Adrenal gland (tissue), 9 donors: ENCODE measurements at regions not wholly inside any gene's neighbourhood (a gene's known extent, or its start where the extent isn't known, plus 50 kb on each side); places are given as distances from the start of the nearest gene placed in this dataset.

ENCODE experiments used
- DNase-seq, 7 donors: peaks; one replicate each; pipeline ENCODE4 v3.0.0-alpha.2; 2019 to 2020
- H3K27ac ChIP-seq, 5 donors: fragments of 200-600 bp; sonication (generic) in 4 of 5; 1 replicate in 3 of 5; 2 replicates in 2 of 5; pipeline versions ENCODE4 v1.5.1 to v1.8.0; 2016 to 2020; ENCODE audit warnings: mild to moderate bottlenecking in 1 of 5
- H3K27me3 ChIP-seq: fragments of 200-600 bp; 2 replicates; pipeline ENCODE4 v1.8.0; 2021
- H3K36me3 ChIP-seq, 2 donors: fragments of 200-600 bp; replicated peaks in 1 of 2; 1 replicate in 1 of 2; 2 replicates in 1 of 2; pipeline versions ENCODE4 v1.5.1 to v1.8.0; 2018 to 2022
- H3K4me1 ChIP-seq, 2 donors: fragments of 200-600 bp; replicated peaks in 1 of 2; 1 replicate in 1 of 2; 2 replicates in 1 of 2; pipeline versions ENCODE4 v1.5.1 to v1.8.0; 2018 to 2021
- H3K4me3 ChIP-seq, 4 donors: fragments of 200-600 bp; sonication (generic) in 3 of 4; one replicate each; pipeline ENCODE4 v1.5.1; 2016 to 2018
- H3K9me3 ChIP-seq, 3 donors: fragments of 200-600 bp; sonication (generic) in 1 of 3; replicated peaks in 1 of 3; 1 replicate in 2 of 3; 2 replicates in 1 of 3; pipeline versions ENCODE4 v1.5.1 to v1.8.0; 2016 to 2021
- POLR2A ChIP-seq, 2 donors: fragments of 450-650 bp; IDR thresholded peaks; one replicate each; pipeline ENCODE4 v1.6.1; 2017; ENCODE audit warnings: antibody characterized with exemption in 2 of 2, mild to moderate bottlenecking in 2 of 2, moderate library complexity in 1 of 2
- WGBS, 4 donors: extraction: QIAGEN DNeasy Blood & Tissue Kit in 2 of 4; methylation state at CpG; one replicate each; pipeline versions ENCODE4 v1.1.5 to v1.1.7; 2013 to 2017; 5-methylcytosine and 5-hydroxymethylcytosine counted together
- intact Hi-C, 2 donors: fragments of 100-400 bp; cut with DNase I; formaldehyde crosslinking; loops; one replicate each; pipeline versions ENCODE4 v1.14.1 to v1.15.0; 2022 to 2023
- TF ChIP-seq, protein P1 (sequence below), 6 experiments: fragments of 450-650 bp in 4 of 6; fragments of 200-600 bp in 2 of 6; sonication (generic) in 1 of 6; IDR thresholded peaks; 1 replicate in 5 of 6; 2 replicates in 1 of 6; pipeline versions ENCODE4 v1.5.1 to v1.8.0; 2016 to 2021; ENCODE audit warnings: antibody characterized with exemption in 6 of 6, mild to moderate bottlenecking in 2 of 6, moderate library complexity in 1 of 6
- donor health status: healthy with polysubstance abuse.
- donor health status: Bipolar disorder and iron deficiency.
- donor health status: DM: yes; HTN: yes; CAD: no.
- donor health status: DM: no; HTN: no; CAD: no.
- donor health status: DM: no; HTN: no; CAD: no.

DNA sequence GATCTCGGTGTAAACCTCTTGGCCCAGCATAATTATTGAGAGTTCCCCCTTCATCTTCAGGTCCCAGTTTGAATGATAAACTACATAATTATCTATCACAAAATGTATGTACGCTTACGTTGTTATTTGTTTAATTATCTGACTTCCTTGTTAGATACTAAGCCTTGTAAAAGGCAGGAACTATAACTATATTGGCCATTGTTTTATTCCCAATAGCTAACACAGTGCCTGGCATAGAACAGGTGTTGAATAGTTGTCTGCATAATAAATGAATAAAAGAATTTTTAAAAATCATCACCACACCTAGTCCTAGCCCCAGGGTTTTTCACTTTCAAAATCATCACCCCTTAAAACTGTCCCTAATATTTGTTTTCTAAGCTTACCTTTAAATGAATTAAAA is 207.9 kb downstream of the MREG start:
- 88 to 96% (median 92%) methylated on average over 3 of the region's 3 CpGs for WGBS, 4 donors
- DNase-seq = no peak
- Histone ChIP-seq H3K36me3 (no peaks in the 10 kb centered on the region), H3K27ac (no peak overlapping the region), H3K4me1 (no peaks in the 10 kb centered on the region), H3K9me3 (no peaks in the 10 kb centered on the region), H3K4me3 (no peak overlapping the region), H3K27me3 (no peaks in the 10 kb centered on the region)
- TF ChIP-seq, protein P1, sequence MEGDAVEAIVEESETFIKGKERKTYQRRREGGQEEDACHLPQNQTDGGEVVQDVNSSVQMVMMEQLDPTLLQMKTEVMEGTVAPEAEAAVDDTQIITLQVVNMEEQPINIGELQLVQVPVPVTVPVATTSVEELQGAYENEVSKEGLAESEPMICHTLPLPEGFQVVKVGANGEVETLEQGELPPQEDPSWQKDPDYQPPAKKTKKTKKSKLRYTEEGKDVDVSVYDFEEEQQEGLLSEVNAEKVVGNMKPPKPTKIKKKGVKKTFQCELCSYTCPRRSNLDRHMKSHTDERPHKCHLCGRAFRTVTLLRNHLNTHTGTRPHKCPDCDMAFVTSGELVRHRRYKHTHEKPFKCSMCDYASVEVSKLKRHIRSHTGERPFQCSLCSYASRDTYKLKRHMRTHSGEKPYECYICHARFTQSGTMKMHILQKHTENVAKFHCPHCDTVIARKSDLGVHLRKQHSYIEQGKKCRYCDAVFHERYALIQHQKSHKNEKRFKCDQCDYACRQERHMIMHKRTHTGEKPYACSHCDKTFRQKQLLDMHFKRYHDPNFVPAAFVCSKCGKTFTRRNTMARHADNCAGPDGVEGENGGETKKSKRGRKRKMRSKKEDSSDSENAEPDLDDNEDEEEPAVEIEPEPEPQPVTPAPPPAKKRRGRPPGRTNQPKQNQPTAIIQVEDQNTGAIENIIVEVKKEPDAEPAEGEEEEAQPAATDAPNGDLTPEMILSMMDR (IDR thresholded peaks at IDR 0.05) = no peak
- TF ChIP-seq POLR2A (IDR thresholded peaks at IDR 0.05) = no peak
- intact Hi-C loops = no loop called here

DNA sequence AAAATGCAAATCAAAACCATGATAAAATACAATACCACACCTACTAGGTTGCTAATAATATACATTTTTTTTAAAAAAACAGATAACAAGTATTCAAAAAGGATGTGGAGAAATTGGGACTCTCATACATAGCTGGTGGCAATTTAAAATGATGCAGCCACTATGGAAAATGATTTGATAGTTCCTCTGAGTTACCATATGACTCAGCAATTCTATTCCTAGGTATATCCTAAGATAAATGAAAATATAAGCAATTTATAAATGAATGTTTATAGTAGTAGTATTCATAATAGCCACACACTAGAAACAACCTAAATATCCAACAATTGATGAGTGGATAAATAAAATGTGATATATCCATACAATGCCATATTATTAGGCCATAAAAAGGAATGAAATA is 210.2 kb downstream of the MREG start:
- TF ChIP-seq, protein P1 (IDR thresholded peaks at IDR 0.05) = no peak
- no peak for TF ChIP-seq POLR2A (IDR thresholded peaks at IDR 0.05)
- no peaks in the 10 kb centered on the region for H3K4me1 ChIP-seq
- H3K9me3 ChIP-seq = no peaks in the 10 kb centered on the region
- intact Hi-C loops = no loop called here
- no peak overlapping the region for H3K27ac ChIP-seq
- no peak for DNase-seq
- no peaks in the 10 kb centered on the region for H3K27me3 ChIP-seq
- no peak overlapping the region for H3K4me3 ChIP-seq
- no peaks in the 10 kb centered on the region for H3K36me3 ChIP-seq

DNA sequence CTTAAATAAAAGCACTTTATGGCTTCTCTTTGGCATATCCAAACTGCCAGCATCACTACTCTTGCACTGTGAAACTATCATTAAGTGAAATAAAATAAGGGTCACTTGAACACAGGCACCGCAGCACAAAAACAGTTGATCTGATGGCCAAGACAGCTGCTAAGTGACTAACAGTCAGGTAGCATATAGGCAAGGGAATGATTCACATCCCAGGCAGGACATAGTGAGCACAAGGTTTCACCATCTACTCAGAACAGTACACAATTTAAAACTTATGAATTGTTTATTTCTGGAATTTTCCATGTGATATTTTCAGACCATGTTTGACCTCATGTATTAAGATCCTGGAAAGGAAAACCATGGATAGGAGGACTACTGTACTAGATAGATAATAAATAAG is 214.2 kb downstream of the MREG start:
- 95 to 100% (median 95%) methylated on average over 1 of the region's 1 CpG for WGBS, 4 donors
- Histone ChIP-seq H3K4me3 (no peak overlapping the region), H3K4me1 (peaks cover 0 to 3% of the 10 kb centered on the region in 2 donors), H3K36me3 (no peaks in the 10 kb centered on the region), H3K9me3 (no peaks in the 10 kb centered on the region), H3K27ac (no peak overlapping the region), H3K27me3 (no peaks in the 10 kb centered on the region)
- DNase-seq = no peak
- intact Hi-C loops = no loop called here
- no peak for TF ChIP-seq POLR2A (IDR thresholded peaks at IDR 0.05)

DNA sequence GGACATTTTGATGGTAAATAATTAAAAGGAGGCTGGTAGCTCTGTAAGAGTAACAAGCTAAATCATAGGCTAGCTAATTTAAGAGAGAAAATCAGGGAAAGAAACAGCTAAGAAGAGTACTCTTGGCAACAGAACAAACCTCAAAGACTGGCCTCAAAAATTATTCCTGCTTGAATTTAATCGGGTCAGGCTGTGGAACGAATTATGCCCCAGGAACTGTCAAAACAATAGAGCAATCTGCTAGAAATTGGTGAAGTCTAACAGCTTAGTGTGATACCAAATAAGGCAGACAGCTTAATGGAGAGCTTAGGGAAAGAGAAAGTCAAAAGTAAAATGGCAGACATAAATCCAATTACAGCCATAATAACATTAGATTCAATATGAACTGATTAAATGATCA is 215.7 kb downstream of the MREG start:
- intact Hi-C loops = no loop called here
- H3K4me1 ChIP-seq = peaks cover 0 to 6% of the 10 kb centered on the region in 2 donors
- H3K9me3 ChIP-seq = no peaks in the 10 kb centered on the region
- no peak for TF ChIP-seq POLR2A (IDR thresholded peaks at IDR 0.05)
- TF ChIP-seq, protein P1 (IDR thresholded peaks at IDR 0.05) = no peak
- H3K4me3 ChIP-seq = no peak overlapping the region
- H3K27me3 ChIP-seq = no peaks in the 10 kb centered on the region
- no peak for DNase-seq
- 18 to 36% (median 27%) methylated on average over 2 of the region's 2 CpGs for WGBS, 4 donors
- H3K36me3 ChIP-seq = no peaks in the 10 kb centered on the region
- H3K27ac ChIP-seq = no peak overlapping the region

DNA sequence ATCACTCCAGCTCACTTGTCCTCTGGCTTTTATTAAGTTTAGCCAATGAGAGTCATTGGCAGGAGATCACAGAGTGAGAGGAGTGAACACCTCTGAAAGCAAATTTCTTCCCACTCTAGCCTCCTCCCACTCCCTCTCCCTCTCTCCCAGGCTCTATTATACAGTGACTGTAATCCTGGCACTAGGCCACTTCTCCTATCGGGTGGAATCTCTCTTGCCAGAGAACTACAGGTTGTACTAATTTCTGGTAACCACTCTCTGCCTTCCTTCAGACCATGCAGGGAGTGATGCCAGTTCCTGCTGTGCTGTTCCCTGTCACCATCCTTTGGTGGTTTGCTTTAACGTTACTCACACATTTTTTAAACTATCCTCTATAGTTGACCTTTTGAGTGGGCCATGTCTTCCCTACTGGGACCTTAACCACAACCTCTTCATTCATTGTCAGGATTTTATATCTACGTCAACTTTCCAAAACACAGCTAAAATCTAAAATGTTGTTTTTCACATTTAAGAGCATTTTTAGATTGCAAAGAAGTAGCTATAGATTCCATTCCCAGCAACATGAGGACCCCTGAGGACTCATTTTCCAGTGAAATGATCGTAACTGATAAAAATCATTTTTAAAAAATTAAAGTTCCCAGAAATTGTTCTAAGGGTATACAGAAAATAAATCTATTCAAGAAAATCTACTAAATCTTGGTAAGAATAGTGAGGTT is 217.1 kb downstream of the MREG start:
- WGBS, 4 donors = 63 to 67% (median 67%) methylated on average over 4 of the region's 4 CpGs
- Histone ChIP-seq H3K4me3 (no peak overlapping the region), H3K27ac (no peak overlapping the region), H3K27me3 (no peaks in the 10 kb centered on the region), H3K4me1 (peaks cover 0 to 6% of the 10 kb centered on the region in 2 donors), H3K36me3 (no peaks in the 10 kb centered on the region), H3K9me3 (no peaks in the 10 kb centered on the region)
- intact Hi-C loops = no loop called here
- DNase-seq = peak in 4 of 7 donors; percentile 14 to 23 (median 20)
- no peak for TF ChIP-seq POLR2A (IDR thresholded peaks at IDR 0.05)
- TF ChIP-seq, protein P1 (IDR thresholded peaks at IDR 0.05) = no peak
